ENCODE measurements at regions not wholly inside any gene's neighbourhood (a gene's known extent, or its start where the extent isn't known, plus 50 kb on each side); places are given as distances from the start of the nearest gene placed in this dataset.
"Not testable (repeated sequence)": the region's sequence is repeated elsewhere in the genome, so short reads cannot be mapped to it uniquely, and the experiment has no call there.

DNA sequence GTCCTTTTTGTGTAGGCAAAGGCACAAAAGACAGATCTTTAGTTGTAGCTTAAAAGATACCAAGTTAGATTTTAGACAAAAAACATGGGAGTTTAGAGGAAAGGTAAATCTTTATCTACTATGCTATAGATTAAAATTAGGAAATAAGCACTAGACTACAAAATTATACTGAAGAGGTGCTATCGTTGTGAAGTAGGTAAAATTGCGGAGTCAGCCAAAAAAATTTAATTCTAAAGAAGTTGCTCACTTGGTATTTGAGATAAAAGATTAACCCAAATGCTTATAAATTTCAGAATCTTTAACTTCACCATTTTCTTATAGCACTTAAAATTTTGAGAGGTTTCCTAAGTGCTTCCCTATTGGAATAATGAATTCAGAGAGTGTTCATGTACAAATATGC, 604.1 kb downstream of the GRXCR1 start:
- DNase-seq (ENCODE audit: low spot score) (no peak), ATAC-seq (no peak), FAIRE-seq (no peak)
- Histone ChIP-seq H3K36me3 (replicated peaks in 1 of 2; ENCODE audit: control insufficient read depth in 1 of 2, insufficient read depth in 2 of 2, low read length in 2 of 2) (no peaks in the 10 kb centered on the region), H3K9ac (ENCODE audit: insufficient read depth, low read depth, low read length) (no peak overlapping the region), H3K79me2 (ENCODE audit: insufficient read depth, low read length) (no peaks in the 10 kb centered on the region), H3K27me3 (ENCODE audit: control insufficient read depth in 1 of 2, insufficient read depth in 2 of 2, low read length in 2 of 2) (no peaks in the 10 kb centered on the region), H4K20me1 (ENCODE audit: insufficient read depth, low read length) (no peaks in the 10 kb centered on the region), H3K27ac (ENCODE audit: extremely low read length, insufficient read depth, low read length) (no peak overlapping the region), H3K9me3 (ENCODE audit: low read length) (peaks cover 14% of the 10 kb centered on the region; the same call in 1 of the 2 replicates), H2AFZ (ENCODE audit: low read length) (no peak overlapping the region), H3K4me2 (ENCODE audit: low read depth, low read length) (no peak overlapping the region), H3K4me3 (replicated peaks in 1 of 3; ENCODE audit: insufficient read depth in 1 of 3, low read depth in 2 of 3, low read length in 3 of 3) (no peak overlapping the region), H3K4me1 (ENCODE audit: insufficient read depth, low read length) (no peaks in the 10 kb centered on the region)
- intact Hi-C loops (cut with micrococcal nuclease; ENCODE audit: unreplicated experiment) = no loop called here
- in situ Hi-C loops (cut with HindIII; ENCODE audit: extremely low pct_ligation_motif_present, low pct_unique_long_range_greater_than_20kb) = no loop called here
- BruUV-seq (replicated peaks) = no TSS peak
- POLR2A ChIA-PET = no interaction called here
- 0% methylated on average over 2 of the region's 2 CpGs for WGBS (ENCODE audit: low lambda C conversion rate)
- no peak for TF ChIP-seq EEA1 (CRISPR knock-in tag; IDR thresholded peaks at IDR 0.05; ENCODE audit: borderline replicate concordance)
- TF ChIP-seq ETV6 (CRISPR knock-in tag; conservative IDR thresholded peaks at IDR 0.05) = no peak
- TF ChIP-seq MAFF (IDR thresholded peaks at IDR 0.05; ENCODE audit: low read depth, low read length) = peak; percentile 22; the same call in 1 of the 2 replicates
- no peak for TF ChIP-seq HNF4G (IDR thresholded peaks at IDR 0.05; ENCODE audit: borderline replicate concordance, low read depth, low read length)
- TF ChIP-seq HNF4G (CRISPR knock-in tag; IDR thresholded peaks at IDR 0.05; ENCODE audit: borderline replicate concordance, low read depth) = no peak
- no peak for TF ChIP-seq SKI (IDR thresholded peaks at IDR 0.05; ENCODE audit: partially characterized antibody)
- no peak for TF ChIP-seq ASH2L (IDR thresholded peaks at IDR 0.05; ENCODE audit: insufficient read length, low read depth, low read length)
- TF ChIP-seq ARID2 (CRISPR knock-in tag; IDR thresholded peaks at IDR 0.05; ENCODE audit: borderline replicate concordance) = no peak
- TF ChIP-seq HOXD1 (CRISPR knock-in tag; IDR thresholded peaks at IDR 0.05) = no peak
- peak; percentile 43 to 55 for TF ChIP-seq MAFK (conservative IDR thresholded peaks at IDR 0.05 in 1 of 2, IDR thresholded peaks at IDR 0.05 in 1 of 2; ENCODE audit: low read length in 2 of 2)
- no peak for TF ChIP-seq RORA (CRISPR knock-in tag; IDR thresholded peaks at IDR 0.05)
- CTCF ChIA-PET (ENCODE audit: low intra/inter-chr PET ratio, low total read pairs) = no interaction called here

DNA sequence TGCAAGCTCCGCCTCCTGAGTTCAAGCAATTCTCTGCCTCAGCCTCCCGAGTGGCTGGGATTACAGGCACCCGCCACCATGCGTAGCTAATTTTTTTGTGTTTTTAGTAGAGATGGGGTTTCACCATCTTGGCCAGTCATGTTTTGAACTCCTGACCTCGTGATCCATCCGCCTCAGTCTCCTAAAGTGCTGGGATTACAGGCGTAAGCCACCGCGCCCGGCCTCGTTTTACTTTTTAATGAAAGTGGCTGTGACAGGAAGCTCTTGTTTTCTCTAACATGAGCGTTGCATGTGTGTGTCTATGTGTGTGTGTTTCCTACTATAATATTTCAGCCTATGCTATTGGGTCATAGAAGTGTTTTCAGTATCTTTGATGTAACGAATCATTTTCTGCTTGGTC, 613.3 kb downstream of the GRXCR1 start:
- in situ Hi-C loops (cut with HindIII; ENCODE audit: extremely low pct_ligation_motif_present, low pct_unique_long_range_greater_than_20kb); intact Hi-C loops (cut with micrococcal nuclease; ENCODE audit: unreplicated experiment); ATAC-seq; H3K9ac ChIP-seq (ENCODE audit: insufficient read depth, low read depth, low read length); FAIRE-seq; POLR2A ChIA-PET; H2AFZ ChIP-seq (ENCODE audit: low read length); H3K4me2 ChIP-seq (ENCODE audit: low read depth, low read length); H4K20me1 ChIP-seq (ENCODE audit: insufficient read depth, low read length); BruUV-seq (replicated peaks); H3K27me3 ChIP-seq (ENCODE audit: control insufficient read depth in 1 of 2, insufficient read depth in 2 of 2, low read length in 2 of 2); H3K4me3 ChIP-seq (replicated peaks in 1 of 3; ENCODE audit: insufficient read depth in 1 of 3, low read depth in 2 of 3, low read length in 3 of 3); CTCF ChIA-PET (ENCODE audit: low intra/inter-chr PET ratio, low total read pairs); H3K27ac ChIP-seq (ENCODE audit: extremely low read length, insufficient read depth, low read length); DNase-seq (ENCODE audit: low spot score); H3K36me3 ChIP-seq (replicated peaks in 1 of 2; ENCODE audit: control insufficient read depth in 1 of 2, insufficient read depth in 2 of 2, low read length in 2 of 2); H3K4me1 ChIP-seq (ENCODE audit: insufficient read depth, low read length); H3K79me2 ChIP-seq (ENCODE audit: insufficient read depth, low read length): not testable (repeated sequence)
- WGBS (ENCODE audit: low lambda C conversion rate) = 45% methylated on average over 13 of the region's 13 CpGs
- H3K9me3 ChIP-seq (ENCODE audit: low read length) = peaks cover 60% of the 10 kb centered on the region

Data from HepG2 (cell line).